ENCODE measurements at regions not wholly inside any gene's neighbourhood (a gene's known extent, or its start where the extent isn't known, plus 50 kb on each side); places are given as distances from the start of the nearest gene placed in this dataset.

DNA sequence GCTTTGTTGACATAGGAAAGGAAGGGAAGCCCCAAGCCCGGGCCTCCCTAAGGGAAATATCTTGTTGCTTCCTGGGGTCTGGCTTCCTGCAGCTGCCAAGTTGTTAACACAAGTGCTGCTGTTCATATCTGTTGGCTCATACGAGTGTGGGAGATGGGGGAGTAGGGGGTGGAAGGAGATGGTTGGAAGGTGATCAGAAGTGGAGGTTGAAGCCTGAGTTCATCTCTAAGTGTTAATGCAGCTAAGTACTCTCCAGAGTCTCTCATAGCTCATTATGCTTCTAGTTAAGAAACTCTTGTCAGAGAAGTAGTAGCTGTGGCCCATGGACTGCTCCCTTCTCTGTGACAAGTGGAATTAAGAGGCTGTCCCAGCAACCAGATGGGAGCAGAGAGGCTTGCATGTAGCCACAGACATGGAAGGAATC, 319.2 kb upstream of the SPAG17 start:
- TF ChIP-seq, protein P1, sequence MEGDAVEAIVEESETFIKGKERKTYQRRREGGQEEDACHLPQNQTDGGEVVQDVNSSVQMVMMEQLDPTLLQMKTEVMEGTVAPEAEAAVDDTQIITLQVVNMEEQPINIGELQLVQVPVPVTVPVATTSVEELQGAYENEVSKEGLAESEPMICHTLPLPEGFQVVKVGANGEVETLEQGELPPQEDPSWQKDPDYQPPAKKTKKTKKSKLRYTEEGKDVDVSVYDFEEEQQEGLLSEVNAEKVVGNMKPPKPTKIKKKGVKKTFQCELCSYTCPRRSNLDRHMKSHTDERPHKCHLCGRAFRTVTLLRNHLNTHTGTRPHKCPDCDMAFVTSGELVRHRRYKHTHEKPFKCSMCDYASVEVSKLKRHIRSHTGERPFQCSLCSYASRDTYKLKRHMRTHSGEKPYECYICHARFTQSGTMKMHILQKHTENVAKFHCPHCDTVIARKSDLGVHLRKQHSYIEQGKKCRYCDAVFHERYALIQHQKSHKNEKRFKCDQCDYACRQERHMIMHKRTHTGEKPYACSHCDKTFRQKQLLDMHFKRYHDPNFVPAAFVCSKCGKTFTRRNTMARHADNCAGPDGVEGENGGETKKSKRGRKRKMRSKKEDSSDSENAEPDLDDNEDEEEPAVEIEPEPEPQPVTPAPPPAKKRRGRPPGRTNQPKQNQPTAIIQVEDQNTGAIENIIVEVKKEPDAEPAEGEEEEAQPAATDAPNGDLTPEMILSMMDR (IDR thresholded peaks at IDR 0.05; ENCODE audit: insufficient read depth, low read depth, low read length) = no peak
- no peak for TF ChIP-seq EZH2 (IDR thresholded peaks at IDR 0.05; ENCODE audit: insufficient read depth, low read length)

Measured in astrocyte (in vitro differentiated cells and primary cell).